B cell (primary cell): ENCODE measurements at regions not wholly inside any gene's neighbourhood (a gene's known extent, or its start where the extent isn't known, plus 50 kb on each side); places are given as distances from the start of the nearest gene placed in this dataset.
"Not testable (repeated sequence)": the region's sequence is repeated elsewhere in the genome, so short reads cannot be mapped to it uniquely, and the experiment has no call there.

Source experiments
- EZH2 ChIP-seq: IDR thresholded peaks from 2 replicates; pipeline ENCODE4 v1.6.1; 2012; ENCODE audit warnings: borderline replicate concordance, low read depth, mild to moderate bottlenecking, moderate library complexity, low read length; ENCODE audit not compliant: insufficient read depth, poor library complexity, severe bottlenecking
- TF ChIP-seq, protein P1 (sequence below): fragments of 200-600 bp; IDR thresholded peaks from one replicate; pipeline ENCODE4 v1.8.0; 2022; ENCODE audit warnings: antibody characterized with exemption, mild to moderate bottlenecking

DNA sequence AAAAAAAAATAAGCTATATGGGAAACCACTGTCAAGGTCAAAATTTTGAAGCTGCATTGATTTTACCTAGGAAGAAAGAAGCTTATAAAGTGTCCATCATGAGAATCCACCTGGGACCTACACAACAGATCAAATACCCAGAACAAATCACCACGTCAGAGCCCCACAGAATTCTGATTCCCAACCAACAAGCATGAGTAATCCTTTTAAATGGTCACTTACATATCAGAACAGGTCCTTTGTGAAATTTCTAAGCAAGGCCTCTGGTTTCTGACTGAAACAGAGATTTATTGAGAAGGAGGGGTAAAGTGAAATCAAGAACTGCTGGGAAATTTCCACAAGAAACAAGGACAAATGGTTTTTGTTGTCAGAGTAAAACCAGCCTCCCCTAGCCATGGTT is 93.2 kb downstream of the FOXD4L6 start:
- TF ChIP-seq, protein P1, sequence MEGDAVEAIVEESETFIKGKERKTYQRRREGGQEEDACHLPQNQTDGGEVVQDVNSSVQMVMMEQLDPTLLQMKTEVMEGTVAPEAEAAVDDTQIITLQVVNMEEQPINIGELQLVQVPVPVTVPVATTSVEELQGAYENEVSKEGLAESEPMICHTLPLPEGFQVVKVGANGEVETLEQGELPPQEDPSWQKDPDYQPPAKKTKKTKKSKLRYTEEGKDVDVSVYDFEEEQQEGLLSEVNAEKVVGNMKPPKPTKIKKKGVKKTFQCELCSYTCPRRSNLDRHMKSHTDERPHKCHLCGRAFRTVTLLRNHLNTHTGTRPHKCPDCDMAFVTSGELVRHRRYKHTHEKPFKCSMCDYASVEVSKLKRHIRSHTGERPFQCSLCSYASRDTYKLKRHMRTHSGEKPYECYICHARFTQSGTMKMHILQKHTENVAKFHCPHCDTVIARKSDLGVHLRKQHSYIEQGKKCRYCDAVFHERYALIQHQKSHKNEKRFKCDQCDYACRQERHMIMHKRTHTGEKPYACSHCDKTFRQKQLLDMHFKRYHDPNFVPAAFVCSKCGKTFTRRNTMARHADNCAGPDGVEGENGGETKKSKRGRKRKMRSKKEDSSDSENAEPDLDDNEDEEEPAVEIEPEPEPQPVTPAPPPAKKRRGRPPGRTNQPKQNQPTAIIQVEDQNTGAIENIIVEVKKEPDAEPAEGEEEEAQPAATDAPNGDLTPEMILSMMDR = not testable (repeated sequence)
- not testable (repeated sequence) for TF ChIP-seq EZH2
